ENCODE measurements at regions not wholly inside any gene's neighbourhood (a gene's known extent, or its start where the extent isn't known, plus 50 kb on each side); places are given as distances from the start of the nearest gene placed in this dataset.
"Not testable (repeated sequence)": the region's sequence is repeated elsewhere in the genome, so short reads cannot be mapped to it uniquely, and the experiment has no call there.

- no peak for DNase-seq
Observed at GRCh38 chr6:114762145-114762544, 419.3 kb upstream of the HS3ST5 start.

- peak; percentile 53 for DNase-seq
Observed at GRCh38 chr6:114747995-114748625, 405.3 kb upstream of the HS3ST5 start.

GRCh38 chr6:114740547-114740946 is 397.7 kb upstream of the HS3ST5 start:
- no peak for DNase-seq

GRCh38 chr6:114739656-114740055 is 396.8 kb upstream of the HS3ST5 start:
- no peak for DNase-seq

- DNase-seq = peak; percentile 62
Observed at GRCh38 chr6:114735025-114735735, 392.4 kb upstream of the HS3ST5 start.

GRCh38 chr6:114733596-114733995 is 390.8 kb upstream of the HS3ST5 start:
- DNase-seq = no peak

- DNase-seq = no peak
Observed at GRCh38 chr6:114718716-114719270, 376.0 kb upstream of the HS3ST5 start.

GRCh38 chr6:114718186-114718585 is 375.4 kb upstream of the HS3ST5 start:
- DNase-seq = no peak

GRCh38 chr6:114714836-114715507 is 372.1 kb upstream of the HS3ST5 start:
- no peak for DNase-seq

- DNase-seq = no peak
Observed at GRCh38 chr6:114713690-114714089, 370.9 kb upstream of the HS3ST5 start.

GRCh38 chr6:114712129-114712662 is 369.4 kb upstream of the HS3ST5 start:
- no peak for DNase-seq

- no peak for DNase-seq
Observed at GRCh38 chr6:114707081-114707620, 364.3 kb upstream of the HS3ST5 start.

GRCh38 chr6:114690625-114691024 is 347.8 kb upstream of the HS3ST5 start:
- no peak for DNase-seq

- DNase-seq = no peak
Observed at GRCh38 chr6:114659513-114659912, 316.7 kb upstream of the HS3ST5 start.

- no peak for DNase-seq
Observed at GRCh38 chr6:114651611-114652010, 308.8 kb upstream of the HS3ST5 start.

- DNase-seq = no peak
Observed at GRCh38 chr6:114650891-114651290, 308.1 kb upstream of the HS3ST5 start.

GRCh38 chr6:114649298-114649697 is 306.5 kb upstream of the HS3ST5 start:
- DNase-seq = no peak

- DNase-seq = no peak
Observed at GRCh38 chr6:114648847-114649246, 306.0 kb upstream of the HS3ST5 start.

- no peak for DNase-seq
Observed at GRCh38 chr6:114638341-114638740, 295.5 kb upstream of the HS3ST5 start.

- no peak for DNase-seq
Observed at GRCh38 chr6:114634016-114634415, 291.2 kb upstream of the HS3ST5 start.

- DNase-seq = not testable (repeated sequence)
Observed at GRCh38 chr6:114626226-114626625, 283.4 kb upstream of the HS3ST5 start.

- DNase-seq = no peak
Observed at GRCh38 chr6:114619621-114620200, 276.9 kb upstream of the HS3ST5 start.

- no peak for DNase-seq
Observed at GRCh38 chr6:114611696-114612095, 268.9 kb upstream of the HS3ST5 start.
